HepG2 (cell line): ENCODE measurements at regions not wholly inside any gene's neighbourhood (a gene's known extent, or its start where the extent isn't known, plus 50 kb on each side); places are given as distances from the start of the nearest gene placed in this dataset.

Experiments
- ATAC-seq: fragments of 200-7000 bp; cut with Tn5 transposase; 3 replicates; pipeline ENCODE4 v1.9.1; 2020; ENCODE audit warnings: mild to moderate bottlenecking, moderate library complexity
- BruUV-seq: library from RNA; stranded (reverse); fragments of 400-500 nt; replicated peaks from 2 replicates; lab custom pipeline; 2021; lab: Mats Ljungman, UMichigan
- CTCF ChIA-PET: fragments of 300-600 bp; formaldehyde crosslinking; extraction: SDS; loops from one replicate; lab custom pipeline; 2021; ENCODE audit warnings: low total read pairs, inconsistent platforms, low intra/inter-chr PET ratio; lab: Yijun Ruan, JAX
- POLR2A ChIA-PET: fragments of 350-600 bp; sonication (Branson Sonifier 250); formaldehyde crosslinking; loops from one replicate; lab custom pipeline; 2020; ENCODE audit warnings: antibody characterized with exemption, inconsistent platforms; lab: Yijun Ruan, JAX
- DNase-seq: peaks from one replicate; pipeline ENCODE4 v3.0.0-alpha.2; 2015; ENCODE audit warnings: low spot score
- FAIRE-seq: peaks from 3 replicates; lab custom pipeline; 2011; peaks lifted over from hg19 to GRCh38; lab: Jason Lieb, UNC
- H2AFZ ChIP-seq: one replicate; pipeline ENCODE4 v1.6.1; 2011; ENCODE audit warnings: low read length, inconsistent platforms
- H3K27ac ChIP-seq: fragments of 300-600 bp; 3 replicates; pipeline ENCODE4 v1.8.0; 2011; ENCODE audit warnings: mixed run types, mild to moderate bottlenecking, mixed read lengths, low read length, inconsistent platforms; ENCODE audit not compliant: insufficient read depth; ENCODE audit errors: extremely low read length
- H3K27me3 ChIP-seq, 2 experiments: fragments of 200-600 bp in 1 of 2; 2 replicates in 1 of 2; 3 replicates in 1 of 2; pipeline versions ENCODE4 v1.6.0 to v1.8.0; 2011; ENCODE audit warnings: low read length in 2 of 2, mild to moderate bottlenecking in 2 of 2, moderate library complexity in 2 of 2, inconsistent platforms in 1 of 2; ENCODE audit not compliant: insufficient read depth in 2 of 2, control insufficient read depth in 1 of 2
- H3K36me3 ChIP-seq, 2 experiments: fragments of 200-600 bp in 1 of 2; replicated peaks in 1 of 2; 2 replicates in 1 of 2; 3 replicates in 1 of 2; pipeline versions ENCODE4 v1.5.1 to v1.8.0; 2011; ENCODE audit warnings: low read length in 2 of 2, inconsistent platforms in 1 of 2; ENCODE audit not compliant: insufficient read depth in 2 of 2, control insufficient read depth in 1 of 2
- H3K4me1 ChIP-seq: 2 replicates; pipeline ENCODE4 v1.5.1; 2012; ENCODE audit warnings: low read length, inconsistent platforms; ENCODE audit not compliant: insufficient read depth
- H3K4me2 ChIP-seq: 2 replicates; pipeline ENCODE4 v1.6.0; 2011; ENCODE audit warnings: low read depth, low read length, inconsistent platforms
- H3K4me3 ChIP-seq, 3 experiments: fragments of 200-600 bp in 1 of 3; sonication (generic), shearing (Covaris generic) in 1 of 3; replicated peaks in 1 of 3; 2 replicates each; pipeline ENCODE4 v1.5.1; 2011 to 2016; ENCODE audit warnings: low read length in 3 of 3, inconsistent platforms in 2 of 3, low read depth in 2 of 3, mild to moderate bottlenecking in 2 of 3, control low read depth in 1 of 3, mixed read lengths in 1 of 3; ENCODE audit not compliant: insufficient read depth in 1 of 3
- H3K79me2 ChIP-seq: one replicate; pipeline ENCODE4 v1.6.1; 2011; ENCODE audit warnings: low read length, inconsistent platforms; ENCODE audit not compliant: insufficient read depth
- H3K9ac ChIP-seq: 2 replicates; pipeline ENCODE4 v1.6.0; 2011; ENCODE audit warnings: mild to moderate bottlenecking, low read depth, low read length, inconsistent platforms; ENCODE audit not compliant: insufficient read depth
- H3K9me3 ChIP-seq: 2 replicates; pipeline ENCODE4 v1.5.1; 2012; ENCODE audit warnings: mild to moderate bottlenecking, low read length
- H4K20me1 ChIP-seq: 2 replicates; pipeline ENCODE4 v1.6.0; 2011; ENCODE audit warnings: inconsistent platforms, mild to moderate bottlenecking, low read length, moderate library complexity; ENCODE audit not compliant: insufficient read depth
- NFE2L2 ChIP-seq: fragments of 150-350 bp; IDR thresholded peaks from 2 replicates; pipeline ENCODE4 v1.6.1; 2014; ENCODE audit warnings: low read length
- PHF5A ChIP-seq: IDR thresholded peaks from one replicate; pipeline ENCODE4 v1.6.1; 2018; ENCODE audit warnings: low read depth, missing genetic modification reagents; ENCODE audit not compliant: unreplicated experiment
- TBX2 ChIP-seq: sonication (generic); formaldehyde crosslinking; IDR thresholded peaks from 2 replicates; pipeline ENCODE4 v1.5.0; 2020; ENCODE audit warnings: missing genetic modification reagents, mild to moderate bottlenecking, borderline replicate concordance
- ZBTB4 ChIP-seq: sonication (generic); formaldehyde crosslinking; IDR thresholded peaks from 2 replicates; pipeline ENCODE4 v1.4.0; 2020; ENCODE audit warnings: missing genetic modification reagents, mild to moderate bottlenecking, borderline replicate concordance
- ZMYM3 ChIP-seq: sonication (generic); formaldehyde crosslinking; IDR thresholded peaks from 2 replicates; pipeline ENCODE4 v1.5.1; 2020; ENCODE audit warnings: mild to moderate bottlenecking, missing genetic modification reagents
- ZNF326 ChIP-seq: sonication (generic); formaldehyde crosslinking; IDR thresholded peaks from 2 replicates; pipeline ENCODE4 v1.4.0; 2020; ENCODE audit warnings: missing genetic modification reagents, borderline replicate concordance
- ZNF616 ChIP-seq: sonication (generic); formaldehyde crosslinking; IDR thresholded peaks from 2 replicates; pipeline ENCODE4 v1.5.0; 2020; ENCODE audit warnings: low read depth, mild to moderate bottlenecking, missing genetic modification reagents
- WGBS: methylation state at CpG from one replicate; pipeline ENCODE4 v1.1.6; 2017; ENCODE audit warnings: low lambda C conversion rate; 5-methylcytosine and 5-hydroxymethylcytosine counted together
- in situ Hi-C: cut with HindIII; loops from 2 replicates; pipeline ENCODE4 v1.10.0; 2017; ENCODE audit warnings: low pct_unique_long_range_greater_than_20kb; ENCODE audit not compliant: extremely low pct_ligation_motif_present
- intact Hi-C: fragments of 100-400 bp; cut with micrococcal nuclease; formaldehyde crosslinking; loops from one replicate; pipeline ENCODE4 v1.10.0; 2022; ENCODE audit not compliant: unreplicated experiment

DNA sequence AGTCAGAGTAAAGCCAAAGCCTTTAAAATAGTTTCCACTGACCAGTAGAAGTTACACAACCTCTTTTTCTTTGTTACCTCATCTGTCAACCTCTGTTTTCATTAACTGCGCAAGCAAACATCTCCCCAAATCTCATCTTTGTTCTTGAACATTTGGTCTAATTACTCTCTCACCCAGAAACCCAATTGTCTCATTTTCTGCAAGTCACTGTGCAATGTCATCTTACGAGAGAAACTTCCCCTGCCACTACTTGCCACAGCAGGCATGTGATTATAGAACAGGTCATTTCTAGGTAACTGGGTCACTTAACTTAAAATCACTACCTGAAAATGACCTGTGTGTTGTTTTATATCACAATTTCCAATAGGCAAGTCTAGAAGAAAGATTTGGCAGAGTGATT is 159.4 kb downstream of the SI start:
- TF ChIP-seq ZBTB4 (CRISPR knock-in tag): no peak
- TF ChIP-seq ZNF326: no peak
- TF ChIP-seq ZMYM3: no peak
- TF ChIP-seq NFE2L2: 0 out of 2 replicates have a peak, but pooled peaks have one; percentile 13
- TF ChIP-seq TBX2: no peak
- no peak for TF ChIP-seq ZNF616 (CRISPR knock-in tag)
- no peak for TF ChIP-seq PHF5A (CRISPR knock-in tag)
- ATAC-seq: no peak
- H3K4me3 ChIP-seq: no peak overlapping the region
- no peak overlapping the region for H3K9ac ChIP-seq
- intact Hi-C loops (no loop called here), in situ Hi-C loops (no loop called here)
- no peaks in the 10 kb centered on the region for H3K79me2 ChIP-seq
- no peaks in the 10 kb centered on the region for H4K20me1 ChIP-seq
- no peaks in the 10 kb centered on the region for H3K36me3 ChIP-seq
- no peak overlapping the region for H3K4me2 ChIP-seq
- no peak overlapping the region for H3K27ac ChIP-seq
- H3K27me3 ChIP-seq: no peaks in the 10 kb centered on the region
- BruUV-seq: no TSS peak
- ChIA-PET CTCF (no interaction called here), POLR2A (no interaction called here)
- no peaks in the 10 kb centered on the region for H3K4me1 ChIP-seq
- H2AFZ ChIP-seq: no peak overlapping the region
- no peak for DNase-seq
- FAIRE-seq: no peak
- H3K9me3 ChIP-seq: no peaks in the 10 kb centered on the region; the same call in 1 of the 2 replicates
- 6% methylated on average over 2 of the region's 2 CpGs for WGBS
